GM19328 (cell line): ENCODE measurements at regions not wholly inside any gene's neighbourhood (a gene's known extent, or its start where the extent isn't known, plus 50 kb on each side); places are given as distances from the start of the nearest gene placed in this dataset.

Experiments
- ATAC-seq: cut with Tn5 transposase; IDR thresholded peaks from one replicate; pipeline ENCODE4 v1.9.1; 2021; ENCODE audit warnings: mild to moderate bottlenecking, moderate library complexity; ENCODE audit not compliant: unreplicated experiment

DNA sequence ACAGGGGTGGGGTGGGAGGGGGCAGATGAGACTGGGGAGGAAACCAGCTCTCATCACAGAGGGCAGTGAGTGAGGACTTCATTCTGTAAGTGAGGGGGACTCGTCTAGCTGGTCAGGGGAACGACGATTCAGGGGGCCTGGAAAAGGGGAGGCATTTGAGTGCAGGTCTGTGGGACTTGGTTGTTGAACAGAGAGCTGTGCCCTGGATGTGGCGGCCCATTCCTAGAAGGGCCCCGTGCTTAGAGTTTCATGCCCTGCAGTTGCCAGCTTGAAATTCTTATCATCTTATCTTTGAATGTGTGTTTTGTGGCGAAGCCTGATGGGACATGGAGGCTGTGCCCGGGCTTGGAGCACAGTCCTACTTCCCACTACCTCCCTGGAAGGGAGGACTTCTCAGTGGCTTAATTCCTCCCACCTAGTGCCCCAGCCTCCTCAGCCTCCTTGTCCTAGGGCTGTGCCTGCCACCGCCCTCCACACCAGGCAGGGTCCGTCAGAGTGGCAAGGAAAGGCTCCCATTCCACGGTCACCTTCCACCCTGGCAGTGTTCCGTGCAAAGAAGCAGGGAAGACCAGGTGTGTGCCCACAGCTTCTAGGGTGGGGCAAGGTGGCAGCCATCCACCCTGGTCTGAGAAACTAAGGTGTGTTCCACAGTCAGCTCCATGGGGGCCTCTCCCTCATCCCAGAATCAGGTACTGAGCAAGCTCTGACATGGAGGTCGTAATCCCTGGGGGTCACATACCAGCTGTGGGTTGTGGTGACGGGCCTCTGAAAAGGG is 59.7 kb upstream of the LMO1 start:
- ATAC-seq, result no peak

DNA sequence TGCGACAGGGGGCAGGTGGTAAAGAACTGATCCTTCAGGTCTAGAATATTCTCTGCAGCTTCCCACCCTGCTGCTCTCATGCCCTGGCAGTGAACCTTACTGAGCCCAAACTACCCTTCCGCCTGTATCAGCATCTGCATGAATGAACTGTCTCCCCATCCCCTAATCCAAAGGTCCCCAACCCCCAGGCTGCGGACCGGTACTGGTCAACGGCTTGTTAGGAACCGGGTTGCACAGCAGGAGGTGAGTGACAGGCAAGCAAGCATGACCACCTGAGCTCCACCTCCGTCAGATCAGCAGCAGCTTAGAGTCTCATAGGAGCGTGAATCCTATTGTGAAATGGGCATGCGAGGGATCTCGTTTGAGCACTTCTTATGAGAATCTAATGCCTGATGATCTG is 58.2 kb upstream of the LMO1 start:
- ATAC-seq, result no peak

DNA sequence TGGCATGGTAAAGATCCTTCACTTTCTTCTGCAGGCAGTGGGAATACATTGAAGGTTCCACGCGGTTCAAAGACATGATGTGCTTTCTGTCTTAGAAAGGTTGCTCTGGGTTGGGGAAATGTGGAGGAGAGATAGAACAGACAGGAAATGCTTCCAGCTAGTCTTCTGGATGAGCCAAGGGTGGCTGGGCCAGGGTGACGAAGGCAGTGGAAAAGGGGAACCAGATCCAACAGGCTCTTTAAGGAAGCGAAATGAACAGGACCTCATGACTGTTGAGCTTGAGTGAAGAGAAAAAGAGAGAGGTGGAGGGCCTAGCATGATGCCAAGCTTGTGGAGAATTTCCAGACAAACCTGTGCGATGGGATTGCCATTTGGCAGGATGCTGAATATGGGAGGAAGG is 56.4 kb upstream of the LMO1 start:
- ATAC-seq, result no peak

GRCh38 chr11:8318536-8318935 is 54.9 kb upstream of the LMO1 start:
- no peak for ATAC-seq

DNA sequence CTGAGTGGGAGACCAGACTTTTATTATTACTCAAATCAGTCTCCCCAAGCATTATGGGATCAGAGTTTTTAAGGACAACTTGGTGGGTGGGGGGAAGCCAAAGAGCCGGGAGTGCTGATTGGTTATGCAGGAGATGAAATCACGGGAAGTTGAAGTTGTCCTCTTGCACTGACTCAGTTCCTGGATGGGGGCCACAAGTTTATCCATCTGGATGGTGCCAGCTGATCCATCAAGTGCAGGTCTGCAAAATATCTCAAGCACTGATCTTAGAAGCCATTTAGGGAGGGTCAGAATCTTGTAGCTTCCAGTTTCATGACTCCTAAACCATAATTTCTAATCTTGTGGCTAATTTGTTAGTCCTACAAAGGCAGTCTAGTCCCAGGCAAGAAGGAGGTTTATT is 53.5 kb upstream of the LMO1 start:
- no peak for ATAC-seq

GRCh38 chr11:8315954-8316353 is 52.3 kb upstream of the LMO1 start:
- no peak for ATAC-seq

DNA sequence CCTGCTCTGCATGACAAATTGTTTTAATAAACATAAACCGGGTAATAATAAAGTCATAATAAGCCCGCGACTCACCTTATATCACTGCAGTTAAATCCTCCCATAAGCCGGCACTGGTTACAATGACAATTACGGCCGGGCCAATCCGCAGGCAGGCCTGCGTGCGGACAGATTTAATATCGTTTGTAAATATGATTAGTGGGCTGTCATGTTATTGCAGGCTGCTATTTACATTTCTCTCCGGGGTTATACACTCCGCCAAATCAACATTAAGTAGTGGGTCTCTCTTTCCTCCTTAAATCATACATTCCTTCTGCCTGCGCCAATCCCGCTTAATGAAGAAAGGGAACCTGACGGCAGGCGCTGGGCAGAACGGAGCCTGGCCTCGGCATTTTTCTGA is 51.8 kb upstream of the LMO1 start:
- no peak for ATAC-seq

DNA sequence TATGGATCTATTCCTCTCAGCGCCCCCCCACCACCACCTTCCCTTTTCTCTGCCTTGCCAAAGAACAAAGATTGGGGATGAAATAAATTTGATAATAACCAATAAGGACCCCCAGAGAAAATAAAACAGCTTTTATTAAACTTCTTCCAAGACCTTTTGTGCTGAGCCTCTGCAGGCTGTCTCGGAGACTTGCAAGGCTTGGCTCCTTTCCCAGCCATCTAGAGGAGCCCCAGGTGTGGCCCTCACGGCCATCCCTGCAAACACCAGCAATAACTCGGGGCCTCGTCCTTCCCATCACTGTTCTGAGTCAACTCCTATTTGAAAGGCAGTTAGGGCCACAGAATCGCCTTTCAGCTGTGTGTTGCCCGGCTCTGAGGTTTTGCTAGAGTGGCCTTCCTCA is 51.2 kb upstream of the LMO1 start:
- ATAC-seq, result no peak

GRCh38 chr11:8313504-8314090 is 49.9 kb upstream of the LMO1 start:
- ATAC-seq, result no peak
